K562 (cell line): ENCODE measurements at regions not wholly inside any gene's neighbourhood (a gene's known extent, or its start where the extent isn't known, plus 50 kb on each side); places are given as distances from the start of the nearest gene placed in this dataset.

Experiments
- ATAC-seq: fragments of 200-7000 bp; cut with Tn5 transposase; 3 replicates; pipeline ENCODE4 v1.9.1; 2020; ENCODE audit warnings: moderate library complexity
- BruUV-seq: library from RNA; stranded (reverse); fragments of 400-500 nt; replicated peaks from 2 replicates; lab custom pipeline; 2021; lab: Mats Ljungman, UMichigan
- CTCF ChIA-PET: fragments of 300-600 bp; formaldehyde crosslinking; extraction: SDS; loops from one replicate; lab custom pipeline; 2021; ENCODE audit warnings: low intra/inter-chr PET ratio; lab: Yijun Ruan, JAX
- POLR2A ChIA-PET: fragments of 300-600, 350-650 bp; sonication (Branson Sonifier 250); formaldehyde crosslinking; extraction: SDS; loops from one replicate; lab custom pipeline; 2021; ENCODE audit warnings: antibody characterized with exemption, inconsistent platforms; lab: Yijun Ruan, JAX
- DNase-seq, 4 experiments: peaks; one replicate each; pipeline versions ENCODE4 v3.0.0 to v3.0.0-alpha.2; 2011 to 2018; ENCODE audit warnings: low spot score in 3 of 4, mixed read lengths in 3 of 4; ENCODE audit errors: extremely low read depth in 1 of 4
- FAIRE-seq: peaks from 2 replicates; lab custom pipeline; 2011; peaks lifted over from hg19 to GRCh38; lab: Jason Lieb, UNC
- H2AFZ ChIP-seq: 2 replicates; pipeline ENCODE4 v1.6.0; 2011; ENCODE audit warnings: low read depth, low read length, control low read depth, inconsistent platforms
- H3K27ac ChIP-seq: fragments of 200-600 bp; 3 replicates; pipeline ENCODE4 v1.8.0; 2011; ENCODE audit warnings: low read depth, mild to moderate bottlenecking, control low read depth, inconsistent platforms, low read length, moderate library complexity, mixed read lengths; ENCODE audit errors: extremely low read depth
- H3K27me3 ChIP-seq, 2 experiments: fragments of 300-600 bp in 1 of 2; 2 replicates in 1 of 2; 3 replicates in 1 of 2; pipeline versions ENCODE4 v1.6.0 to v1.8.0; 2011; ENCODE audit warnings: inconsistent platforms in 2 of 2, low read length in 2 of 2, mild to moderate bottlenecking in 1 of 2, mixed read lengths in 1 of 2, moderate library complexity in 1 of 2; ENCODE audit not compliant: control insufficient read depth in 2 of 2, insufficient read depth in 2 of 2
- H3K36me3 ChIP-seq: fragments of 300-600 bp; 3 replicates; pipeline ENCODE4 v1.8.0; 2011; ENCODE audit warnings: mild to moderate bottlenecking, low read length, inconsistent platforms; ENCODE audit not compliant: control insufficient read depth, insufficient read depth
- H3K4me1 ChIP-seq, 2 experiments: fragments of 200-600 bp in 1 of 2; replicated peaks in 1 of 2; 2 replicates in 1 of 2; 3 replicates in 1 of 2; pipeline versions ENCODE4 v1.5.1 to v1.8.0; 2011; ENCODE audit warnings: inconsistent platforms in 2 of 2, low read length in 2 of 2, mild to moderate bottlenecking in 1 of 2, mixed read lengths in 1 of 2, moderate library complexity in 1 of 2; ENCODE audit not compliant: control insufficient read depth in 2 of 2, insufficient read depth in 2 of 2
- H3K4me2 ChIP-seq: 2 replicates; pipeline ENCODE4 v1.6.1; 2011; ENCODE audit warnings: low read length, control low read depth, inconsistent platforms, mixed read lengths; ENCODE audit not compliant: insufficient read depth
- H3K4me3 ChIP-seq: fragments of 200-600 bp; sonication (generic), shearing (Covaris generic); 2 replicates; pipeline ENCODE4 v1.5.1; 2016; ENCODE audit warnings: control low read depth, inconsistent platforms
- H3K79me2 ChIP-seq: fragments of 200-600 bp; 3 replicates; pipeline ENCODE4 v1.8.0; 2011; ENCODE audit warnings: low read length, inconsistent platforms; ENCODE audit not compliant: control insufficient read depth, insufficient read depth
- H3K9ac ChIP-seq, 2 experiments: 2 replicates each; pipeline versions ENCODE4 v1.6.0 to v1.6.1; 2011; ENCODE audit warnings: low read depth in 2 of 2, low read length in 2 of 2, control low read depth in 1 of 2, inconsistent platforms in 1 of 2, mild to moderate bottlenecking in 1 of 2, mixed read lengths in 1 of 2; ENCODE audit not compliant: insufficient read depth in 1 of 2
- H3K9me1 ChIP-seq: one replicate; pipeline ENCODE4 v1.6.0; 2011; ENCODE audit warnings: inconsistent platforms, mild to moderate bottlenecking, low read length, moderate library complexity; ENCODE audit not compliant: control insufficient read depth, insufficient read depth
- H3K9me3 ChIP-seq: replicated peaks from 2 replicates; pipeline ENCODE4 v1.5.1; 2011; ENCODE audit warnings: low read depth, low read length, inconsistent platforms; ENCODE audit not compliant: control insufficient read depth, insufficient read depth
- H4K20me1 ChIP-seq: replicated peaks from 2 replicates; pipeline ENCODE4 v1.6.1; 2011; ENCODE audit warnings: low read length, inconsistent platforms, mixed read lengths; ENCODE audit not compliant: control insufficient read depth, insufficient read depth
- CEBPB ChIP-seq: fragments of 450-650 bp; IDR thresholded peaks from 2 replicates; pipeline ENCODE4 v1.6.1; 2016; ENCODE audit warnings: missing genetic modification characterization, missing compliant biosample characterization
- CEBPG ChIP-seq, 3 experiments: fragments of 200-800 bp in 1 of 3; sonication (Bioruptor generic) in 1 of 3; sonication (generic) in 1 of 3; formaldehyde crosslinking in 1 of 3; IDR thresholded peaks in 2 of 3; conservative IDR thresholded peaks in 1 of 3; 2 replicates each; pipeline versions ENCODE4 v1.6.1 to v1.8.0; 2016 to 2022; ENCODE audit warnings: missing compliant biosample characterization in 2 of 3, missing genetic modification characterization in 2 of 3, mild to moderate bottlenecking in 1 of 3, missing genetic modification reagents in 1 of 3
- HDAC1 ChIP-seq, 2 experiments: fragments of 450-650 bp; IDR thresholded peaks; 2 replicates each; pipeline ENCODE4 v1.6.1; 2016 to 2017; ENCODE audit warnings: inconsistent platforms in 1 of 2, mild to moderate bottlenecking in 1 of 2, moderate library complexity in 1 of 2
- HDGF ChIP-seq: fragments of 450-650 bp; IDR thresholded peaks from 2 replicates; pipeline ENCODE4 v1.6.1; 2016
- NCOA2 ChIP-seq, 2 experiments: fragments of 450-650 bp; IDR thresholded peaks; 2 replicates each; pipeline ENCODE4 v1.6.1; 2018; ENCODE audit warnings: mild to moderate bottlenecking in 2 of 2, moderate library complexity in 1 of 2; ENCODE audit not compliant: partially characterized antibody in 2 of 2
- TARDBP ChIP-seq: fragments of 450-650 bp; IDR thresholded peaks from 2 replicates; pipeline ENCODE4 v1.6.1; 2016
- ZNF311 ChIP-seq: fragments of 250-450 bp; sonication (Bioruptor Pico); IDR thresholded peaks from 2 replicates; pipeline ENCODE4 v1.4.0; 2020; ENCODE audit warnings: mild to moderate bottlenecking, moderate library complexity
- ZNF324 ChIP-seq: fragments of 250-450 bp; sonication (Bioruptor Pico); IDR thresholded peaks from 2 replicates; pipeline ENCODE4 v1.4.0; 2020; ENCODE audit warnings: mild to moderate bottlenecking
- ZNF583 ChIP-seq: fragments of 250-450 bp; sonication (Bioruptor Pico); IDR thresholded peaks from 2 replicates; pipeline ENCODE4 v1.4.0; 2020
- ZNF639 ChIP-seq, 2 experiments: fragments of 200-800 bp in 1 of 2; sonication (Bioruptor generic) in 1 of 2; sonication (generic) in 1 of 2; formaldehyde crosslinking in 1 of 2; IDR thresholded peaks in 1 of 2; conservative IDR thresholded peaks in 1 of 2; 2 replicates each; pipeline versions ENCODE4 v1.5.0 to v1.6.1; 2016 to 2020; ENCODE audit warnings: missing compliant biosample characterization in 1 of 2, missing genetic modification characterization in 1 of 2, missing genetic modification reagents in 1 of 2
- in situ Hi-C: fragments of 300-500 bp; cut with MboI; formaldehyde crosslinking; loops from 4 replicates; pipeline ENCODE4 v1.15.0; 2018; ENCODE audit warnings: inconsistent platforms, mixed read lengths
- intact Hi-C: fragments of 100-400 bp; cut with micrococcal nuclease; formaldehyde crosslinking; loops from 2 replicates; pipeline ENCODE4 v1.14.2; 2022

DNA sequence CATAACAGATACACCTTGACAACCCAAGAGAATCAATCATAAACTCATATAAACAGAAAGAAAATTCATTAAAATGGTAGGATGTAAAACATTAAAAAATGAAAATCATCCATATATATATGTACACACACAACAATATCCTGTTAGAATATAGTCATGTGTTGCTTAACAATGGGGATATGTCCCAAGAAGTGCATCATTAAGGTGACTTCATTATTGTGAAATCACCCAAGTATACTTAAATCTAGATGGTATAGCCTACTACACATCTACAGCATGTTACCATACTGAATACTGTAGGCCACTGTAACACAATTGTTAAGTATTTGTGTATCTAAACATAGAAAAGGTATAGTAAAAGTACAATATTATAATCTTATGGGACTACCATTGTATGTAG lies 115.8 kb upstream of the TMEM168 start:
- no peak overlapping the region for H2AFZ ChIP-seq
- H3K9ac ChIP-seq: no peak overlapping the region
- no peak overlapping the region for H3K4me3 ChIP-seq
- FAIRE-seq (no peak), ATAC-seq (no peak), DNase-seq (no peak)
- ChIA-PET CTCF (no interaction called here), POLR2A (no interaction called here)
- no peak overlapping the region for H3K27ac ChIP-seq
- BruUV-seq: no TSS peak
- no peaks in the 10 kb centered on the region for H3K79me2 ChIP-seq
- intact Hi-C loops: no loop called here
- H4K20me1 ChIP-seq: no peaks in the 10 kb centered on the region
- no peaks in the 10 kb centered on the region for H3K4me1 ChIP-seq
- H3K4me2 ChIP-seq: no peak overlapping the region
- TF ChIP-seq CEBPG (CRISPR knock-in tag; IDR thresholded peaks at IDR 0.05) (no peak), CEBPG (tag; conservative IDR thresholded peaks at IDR 0.05 in 1 of 2, IDR thresholded peaks at IDR 0.05 in 1 of 2) (peak in 1 of 2 experiments; percentile 74; a peak in 2 of 4 replicates), CEBPB (tag) (peak; percentile 80), ZNF639 (CRISPR knock-in tag; conservative IDR thresholded peaks at IDR 0.05 in 1 of 2, IDR thresholded peaks at IDR 0.05 in 1 of 2) (no peak)
- in situ Hi-C loops: no loop called here
- no peaks in the 10 kb centered on the region for H3K27me3 ChIP-seq
- H3K36me3 ChIP-seq: peaks cover 5% of the 10 kb centered on the region; the same call in 1 of the 3 replicates
- peaks cover 2% of the 10 kb centered on the region for H3K9me3 ChIP-seq
- no peaks in the 10 kb centered on the region for H3K9me1 ChIP-seq

DNA sequence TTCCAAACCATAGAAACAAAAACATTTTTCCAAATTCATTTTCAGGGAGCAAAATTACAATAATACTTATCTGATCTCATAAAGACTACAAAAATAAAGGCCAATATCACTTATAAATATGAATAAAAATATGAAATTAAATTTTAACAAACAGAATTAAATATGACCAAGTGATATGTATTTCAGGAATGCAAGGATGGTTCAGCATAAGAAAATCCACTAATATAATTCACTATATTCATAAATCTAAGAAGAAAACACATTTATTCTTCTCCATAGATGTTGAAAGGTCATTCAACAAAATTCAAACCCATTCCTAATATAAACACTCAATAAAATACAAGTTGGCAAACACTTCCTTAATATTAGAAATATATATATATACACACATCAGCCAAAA lies 115.2 kb upstream of the TMEM168 start:
- Histone ChIP-seq H3K9me1 (no peaks in the 10 kb centered on the region), H4K20me1 (no peaks in the 10 kb centered on the region), H3K27me3 (no peaks in the 10 kb centered on the region), H3K4me2 (no peak overlapping the region), H3K4me3 (no peak overlapping the region), H3K36me3 (no peaks in the 10 kb centered on the region; the same call in 2 of the 3 replicates), H3K27ac (no peak overlapping the region), H2AFZ (no peak overlapping the region), H3K79me2 (no peaks in the 10 kb centered on the region), H3K9ac (no peak overlapping the region), H3K4me1 (no peaks in the 10 kb centered on the region), H3K9me3 (peaks cover 2% of the 10 kb centered on the region)
- in situ Hi-C loops (no loop called here), intact Hi-C loops (no loop called here)
- CTCF ChIA-PET: no interaction called here
- ATAC-seq (no peak), FAIRE-seq (no peak), DNase-seq (no peak)
- POLR2A ChIA-PET: no interaction called here
- BruUV-seq: no TSS peak
- TF ChIP-seq TARDBP: no peak
- TF ChIP-seq ZNF583 (CRISPR knock-in tag): no peak
- no peak for TF ChIP-seq HDAC1 (IDR thresholded peaks at IDR 0.05)
- TF ChIP-seq ZNF311 (CRISPR knock-in tag): no peak
- no peak for TF ChIP-seq HDGF
- TF ChIP-seq NCOA2 (IDR thresholded peaks at IDR 0.05; ENCODE audit: partially characterized antibody in 2 of 2): no peak
- TF ChIP-seq ZNF324 (CRISPR knock-in tag): peak; percentile 94
